Activated CD8-positive, alpha-beta T cell treated with anti-CD3 and anti-CD28 coated beads for 36 hours (primary cell): ENCODE measurements at regions not wholly inside any gene's neighbourhood (a gene's known extent, or its start where the extent isn't known, plus 50 kb on each side); places are given as distances from the start of the nearest gene placed in this dataset.

Experiments
- ATAC-seq: fragments of 200-7000 bp; cut with Tn5 transposase; one replicate; pipeline ENCODE4 v1.10.0; 2021; ENCODE audit warnings: mild to moderate bottlenecking, moderate library complexity
- CTCF ChIA-PET: fragments of 350-600 bp; sonication (Branson Sonifier 250); formaldehyde crosslinking; loops from one replicate; lab custom pipeline; 2021; ENCODE audit warnings: antibody characterized with exemption; lab: Charles Lee
- POLR2A ChIA-PET: fragments of 350-600 bp; sonication (Branson Sonifier 250); formaldehyde crosslinking; loops from one replicate; lab custom pipeline; 2021; ENCODE audit warnings: antibody characterized with exemption; lab: Charles Lee
- DNase-seq: peaks from one replicate; pipeline ENCODE4 v3.0.0-alpha.2; 2020
- H3K27ac Mint-ChIP-seq: one replicate; pipeline ENCODE4 v1.8.0; 2021; ENCODE audit warnings: mild to moderate bottlenecking, mixed read lengths
- H3K27me3 Mint-ChIP-seq: one replicate; pipeline ENCODE4 v1.8.0; 2021; ENCODE audit warnings: mixed read lengths
- H3K36me3 Mint-ChIP-seq: one replicate; pipeline ENCODE4 v1.8.0; 2021; ENCODE audit warnings: low read depth, mixed read lengths
- H3K4me1 Mint-ChIP-seq: one replicate; pipeline ENCODE4 v1.8.0; 2021; ENCODE audit warnings: low read depth, mixed read lengths
- H3K4me3 Mint-ChIP-seq: one replicate; pipeline ENCODE4 v1.8.0; 2021; ENCODE audit warnings: mild to moderate bottlenecking, moderate library complexity, mixed read lengths
- H3K9me3 Mint-ChIP-seq: one replicate; pipeline ENCODE4 v1.8.0; 2021; ENCODE audit warnings: mixed read lengths
- intact Hi-C: fragments of 100-400 bp; cut with micrococcal nuclease; formaldehyde crosslinking; loops from one replicate; pipeline ENCODE4 v1.10.0; 2022
- TF ChIP-seq, protein P1 (sequence below): fragments of 200-600 bp; IDR thresholded peaks from one replicate; pipeline ENCODE4 v1.8.0; 2022; ENCODE audit warnings: antibody characterized with exemption, mild to moderate bottlenecking

DNA sequence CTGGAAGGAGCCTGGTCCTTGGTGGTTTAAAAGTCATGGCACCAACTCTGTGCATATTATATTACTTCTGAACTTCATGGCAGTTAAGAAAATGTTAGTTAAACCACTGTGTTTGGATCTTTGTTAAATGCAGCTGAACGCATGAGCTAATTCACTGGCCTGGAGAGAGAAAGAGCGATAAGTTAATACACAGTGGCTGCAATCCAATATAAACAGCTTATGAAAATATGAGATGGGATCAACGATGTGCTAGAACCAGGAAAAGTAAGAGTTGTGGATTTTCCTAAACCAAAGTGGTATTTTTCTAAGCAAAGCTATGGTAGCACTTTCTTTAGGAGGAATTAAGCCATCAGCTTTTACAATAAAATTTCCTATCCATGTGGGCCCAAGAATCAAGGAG is 326.7 kb downstream of the MTX2 start:
- ChIA-PET CTCF (no interaction called here), POLR2A (no interaction called here)
- intact Hi-C loops, result no loop called here
- ATAC-seq (no peak), DNase-seq (no peak)
- TF ChIP-seq, protein P1, sequence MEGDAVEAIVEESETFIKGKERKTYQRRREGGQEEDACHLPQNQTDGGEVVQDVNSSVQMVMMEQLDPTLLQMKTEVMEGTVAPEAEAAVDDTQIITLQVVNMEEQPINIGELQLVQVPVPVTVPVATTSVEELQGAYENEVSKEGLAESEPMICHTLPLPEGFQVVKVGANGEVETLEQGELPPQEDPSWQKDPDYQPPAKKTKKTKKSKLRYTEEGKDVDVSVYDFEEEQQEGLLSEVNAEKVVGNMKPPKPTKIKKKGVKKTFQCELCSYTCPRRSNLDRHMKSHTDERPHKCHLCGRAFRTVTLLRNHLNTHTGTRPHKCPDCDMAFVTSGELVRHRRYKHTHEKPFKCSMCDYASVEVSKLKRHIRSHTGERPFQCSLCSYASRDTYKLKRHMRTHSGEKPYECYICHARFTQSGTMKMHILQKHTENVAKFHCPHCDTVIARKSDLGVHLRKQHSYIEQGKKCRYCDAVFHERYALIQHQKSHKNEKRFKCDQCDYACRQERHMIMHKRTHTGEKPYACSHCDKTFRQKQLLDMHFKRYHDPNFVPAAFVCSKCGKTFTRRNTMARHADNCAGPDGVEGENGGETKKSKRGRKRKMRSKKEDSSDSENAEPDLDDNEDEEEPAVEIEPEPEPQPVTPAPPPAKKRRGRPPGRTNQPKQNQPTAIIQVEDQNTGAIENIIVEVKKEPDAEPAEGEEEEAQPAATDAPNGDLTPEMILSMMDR, result no peak
- H3K4me1 Mint-ChIP-seq, result peaks cover 2% of the 10 kb centered on the region
- no peak overlapping the region for H3K27ac Mint-ChIP-seq
- no peaks in the 10 kb centered on the region for H3K36me3 Mint-ChIP-seq
- H3K4me3 Mint-ChIP-seq, result no peak overlapping the region
- peaks cover 13% of the 10 kb centered on the region for H3K27me3 Mint-ChIP-seq
- no peaks in the 10 kb centered on the region for H3K9me3 Mint-ChIP-seq

DNA sequence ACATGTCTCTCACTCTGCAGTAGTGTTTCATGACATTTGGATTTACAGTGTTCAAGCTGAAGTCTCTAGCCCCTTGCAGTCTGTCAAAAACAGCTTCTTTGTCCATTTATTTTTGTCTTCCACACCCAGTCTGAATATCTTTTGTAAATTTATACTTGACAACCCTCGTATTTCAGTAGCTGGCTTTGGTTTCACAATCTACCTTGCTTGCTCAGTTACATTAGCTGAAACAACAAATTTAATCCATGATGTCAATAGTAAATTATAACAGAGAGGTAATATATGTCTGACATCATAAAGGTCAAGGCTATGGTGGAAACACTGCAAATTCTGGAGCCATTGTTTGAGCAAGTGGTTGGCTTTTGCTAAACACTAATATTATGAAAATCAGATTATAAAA is 328.7 kb downstream of the MTX2 start:
- Mint-ChIP-seq H3K4me1 (peaks cover 2% of the 10 kb centered on the region), H3K9me3 (no peaks in the 10 kb centered on the region), H3K36me3 (no peaks in the 10 kb centered on the region), H3K4me3 (no peak overlapping the region), H3K27ac (no peak overlapping the region), H3K27me3 (peaks cover 21% of the 10 kb centered on the region)
- intact Hi-C loops, result no loop called here
- no peak for ATAC-seq
- POLR2A ChIA-PET, result no interaction called here
- TF ChIP-seq, protein P1, result no peak
- no peak for DNase-seq
- CTCF ChIA-PET, result interaction anchor here (1.5 to 1.7 kb wide), 2 partner anchors 39 to 43 kb away, joined by 3 to 5 read pairs; no protein-coding TSS in a partner anchor

DNA sequence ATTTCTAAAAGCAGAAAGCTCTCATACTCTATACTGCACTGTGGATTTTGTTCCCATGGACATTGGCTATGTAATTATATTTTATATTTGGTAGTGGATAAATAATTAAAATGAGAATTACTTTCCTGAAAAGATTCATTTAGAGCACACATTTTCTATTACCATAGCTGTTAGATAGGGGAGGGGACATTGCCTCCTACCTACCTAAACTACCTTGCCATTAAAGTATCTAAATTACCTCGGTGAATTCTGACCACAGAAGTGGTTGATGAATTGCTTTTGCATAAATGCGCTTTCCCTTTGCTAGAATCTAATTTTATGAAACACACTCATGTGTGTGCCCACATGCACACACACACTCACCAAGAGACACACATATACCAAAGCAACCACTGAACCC is 329.1 kb downstream of the MTX2 start:
- POLR2A ChIA-PET, result no interaction called here
- H3K4me1 Mint-ChIP-seq, result peaks cover 2% of the 10 kb centered on the region
- TF ChIP-seq, protein P1, result no peak
- CTCF ChIA-PET, result interaction anchor here (1.5 to 1.7 kb wide), 2 partner anchors 39 to 44 kb away, joined by 3 to 5 read pairs; no protein-coding TSS in a partner anchor
- no peak overlapping the region for H3K4me3 Mint-ChIP-seq
- no peak overlapping the region for H3K27ac Mint-ChIP-seq
- no peaks in the 10 kb centered on the region for H3K36me3 Mint-ChIP-seq
- intact Hi-C loops, result no loop called here
- ATAC-seq (no peak), DNase-seq (no peak)
- no peaks in the 10 kb centered on the region for H3K9me3 Mint-ChIP-seq
- H3K27me3 Mint-ChIP-seq, result peaks cover 24% of the 10 kb centered on the region

DNA sequence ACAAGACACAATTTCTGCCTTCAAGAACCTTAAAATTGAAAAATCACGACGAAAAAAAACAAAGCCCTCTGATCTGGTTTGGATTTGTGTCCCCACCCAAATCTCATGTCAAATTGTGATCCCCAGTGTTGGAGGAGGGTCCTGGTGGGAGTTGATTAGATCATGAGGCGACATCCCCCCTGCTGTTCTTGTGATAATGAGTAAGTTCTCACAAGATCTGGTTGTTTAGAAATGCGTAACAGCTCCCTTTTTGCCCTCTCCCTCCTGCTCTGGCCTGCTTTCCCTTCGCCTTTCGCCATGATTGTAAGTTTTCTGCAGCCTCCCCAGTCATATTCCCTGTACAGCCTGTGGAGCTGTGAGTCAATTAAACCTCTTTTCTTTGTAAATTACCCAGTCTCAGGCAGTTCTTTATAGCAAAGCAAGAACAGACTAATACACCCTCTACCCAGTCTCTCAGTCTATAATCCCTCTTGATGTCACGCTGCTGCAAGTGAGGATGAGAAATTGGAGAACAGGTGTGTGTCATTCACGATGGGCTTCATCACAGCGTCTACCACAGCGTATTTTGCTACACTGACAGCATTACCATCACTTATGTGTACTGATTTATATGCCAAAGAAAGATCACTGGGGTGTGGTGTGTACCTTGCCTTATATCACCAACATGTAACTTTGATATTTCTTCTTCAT is 330.7 kb downstream of the MTX2 start:
- H3K4me1 Mint-ChIP-seq, result peaks cover 2% of the 10 kb centered on the region
- H3K27ac Mint-ChIP-seq, result no peak overlapping the region
- H3K9me3 Mint-ChIP-seq, result no peaks in the 10 kb centered on the region
- DNase-seq (no peak), ATAC-seq (no peak)
- H3K4me3 Mint-ChIP-seq, result no peak overlapping the region
- H3K36me3 Mint-ChIP-seq, result no peaks in the 10 kb centered on the region
- H3K27me3 Mint-ChIP-seq, result peaks cover 28% of the 10 kb centered on the region
- TF ChIP-seq, protein P1, result no peak
- CTCF ChIA-PET, result interaction anchor here (1.0 to 1.5 kb wide), 2 partner anchors 13 to 45 kb away, joined by 3 to 5 read pairs; no protein-coding TSS in a partner anchor
- POLR2A ChIA-PET, result no interaction called here
- intact Hi-C loops, result no loop called here

DNA sequence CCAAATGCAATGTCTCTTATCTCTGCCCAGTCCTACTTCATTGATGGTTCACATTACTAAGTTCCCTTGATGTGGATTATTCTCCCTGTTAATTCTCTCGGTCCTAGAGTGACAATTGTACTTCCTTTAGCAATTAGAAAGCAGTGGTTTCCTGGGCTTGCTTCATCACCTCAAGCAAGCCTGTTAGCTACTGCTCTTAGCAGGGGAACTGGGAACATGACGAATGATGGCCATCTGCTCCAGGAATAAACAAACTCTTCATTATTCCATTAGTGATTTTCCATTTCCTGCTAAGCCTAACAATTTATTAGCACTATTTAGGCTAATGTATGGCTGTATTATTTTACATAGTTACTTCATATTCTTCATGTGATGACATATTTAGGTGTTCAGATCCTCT is 331.8 kb downstream of the MTX2 start:
- intact Hi-C loops, result no loop called here
- Mint-ChIP-seq H3K9me3 (no peaks in the 10 kb centered on the region), H3K27ac (no peak overlapping the region), H3K27me3 (peaks cover 29% of the 10 kb centered on the region), H3K4me3 (no peak overlapping the region), H3K36me3 (no peaks in the 10 kb centered on the region), H3K4me1 (peaks cover 2% of the 10 kb centered on the region)
- ATAC-seq, result no peak
- CTCF ChIA-PET, result interaction anchor here (1.0 kb wide), 1 partner anchor 11 kb away, joined by 3 read pairs; no protein-coding TSS in a partner anchor
- POLR2A ChIA-PET, result no interaction called here
- DNase-seq, result no peak
- TF ChIP-seq, protein P1, result no peak
